ENCODE measurements at regions not wholly inside any gene's neighbourhood (a gene's known extent, or its start where the extent isn't known, plus 50 kb on each side); places are given as distances from the start of the nearest gene placed in this dataset.

- H3K36me3 ChIP-seq (ENCODE audit: insufficient read depth, low read length), result no peaks in the 10 kb centered on the region
- H3K4me3 ChIP-seq (ENCODE audit: low read depth, low read length, poor library complexity, severe bottlenecking), result no peak overlapping the region
- H3K79me2 ChIP-seq (ENCODE audit: insufficient read depth, low read depth, low read length), result no peaks in the 10 kb centered on the region
- H3K4me2 ChIP-seq (ENCODE audit: low read length), result no peak overlapping the region
- no peaks in the 10 kb centered on the region for H3K9me3 ChIP-seq (ENCODE audit: low read length)
- H2AFZ ChIP-seq (ENCODE audit: low read length), result no peak overlapping the region
- no peaks in the 10 kb centered on the region for H3K9me2 ChIP-seq (ENCODE audit: insufficient read depth, low read length)
- DNase-seq (ENCODE audit: low spot score), result no peak
- no TSS peak for BruUV-seq (replicated peaks)
- ChIA-PET POLR2A (interaction anchor here (1.1 to 1.3 kb wide), 3 partner anchors 8 to 44 kb away, joined by 3 read pairs; no protein-coding TSS in a partner anchor), CTCF (ENCODE audit: unreplicated experiment) (no interaction called here)
- no peak overlapping the region for H3K27ac ChIP-seq (ENCODE audit: low read depth, low read length, poor library complexity, severe bottlenecking)
- H3K4me1 ChIP-seq (ENCODE audit: insufficient read depth, low read length, poor library complexity, severe bottlenecking), result no peaks in the 10 kb centered on the region
- H4K20me1 ChIP-seq (ENCODE audit: insufficient read depth, low read length), result no peaks in the 10 kb centered on the region
- intact Hi-C loops (cut with micrococcal nuclease; ENCODE audit: unreplicated experiment), result no loop called here
- no peak for TF ChIP-seq EZH2phosphoT487 (IDR thresholded peaks at IDR 0.05; ENCODE audit: borderline replicate concordance, low read depth, low read length)
- TF ChIP-seq CTCF (conservative IDR thresholded peaks at IDR 0.05; ENCODE audit: low read length), result no peak
Observed at GRCh38 chr4:42712854-42713253, 55.9 kb upstream of the ATP8A1 start.

DNA sequence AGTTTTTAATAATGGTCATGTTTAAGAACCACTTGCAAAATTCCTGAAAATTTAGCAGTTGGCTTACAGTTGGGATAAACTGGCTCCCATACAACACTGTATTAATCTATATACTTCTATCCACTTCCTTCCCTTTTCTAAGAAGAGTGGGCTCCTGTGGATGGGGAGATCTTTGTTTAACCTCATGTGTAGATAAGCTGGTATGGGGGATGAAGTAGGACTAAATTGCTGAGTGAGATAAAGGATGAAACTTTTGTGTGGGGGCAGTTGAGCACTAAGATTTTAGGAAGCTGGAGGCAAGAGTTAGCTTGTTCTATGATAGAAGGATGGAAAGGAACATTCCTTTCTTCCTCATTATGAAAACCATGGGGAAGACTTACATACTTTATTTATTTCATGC, 54.6 kb upstream of the ATP8A1 start:
- no TSS peak for BruUV-seq (replicated peaks)
- Histone ChIP-seq H3K4me3 (ENCODE audit: low read depth, low read length, poor library complexity, severe bottlenecking) (no peak overlapping the region), H3K4me2 (ENCODE audit: low read length) (no peak overlapping the region), H3K9me3 (ENCODE audit: low read length) (no peaks in the 10 kb centered on the region), H3K27ac (ENCODE audit: low read depth, low read length, poor library complexity, severe bottlenecking) (no peak overlapping the region), H3K79me2 (ENCODE audit: insufficient read depth, low read depth, low read length) (no peaks in the 10 kb centered on the region), H3K36me3 (ENCODE audit: insufficient read depth, low read length) (no peaks in the 10 kb centered on the region), H3K9me2 (ENCODE audit: insufficient read depth, low read length) (no peaks in the 10 kb centered on the region), H3K4me1 (ENCODE audit: insufficient read depth, low read length, poor library complexity, severe bottlenecking) (no peaks in the 10 kb centered on the region), H4K20me1 (ENCODE audit: insufficient read depth, low read length) (no peaks in the 10 kb centered on the region), H2AFZ (ENCODE audit: low read length) (no peak overlapping the region)
- TF ChIP-seq CTCF (conservative IDR thresholded peaks at IDR 0.05; ENCODE audit: low read length) (no peak), EZH2phosphoT487 (IDR thresholded peaks at IDR 0.05; ENCODE audit: borderline replicate concordance, low read depth, low read length) (no peak)
- no peak for DNase-seq (ENCODE audit: low spot score)
- CTCF ChIA-PET (ENCODE audit: unreplicated experiment), result no interaction called here
- POLR2A ChIA-PET, result interaction anchor here (0.9 to 1.2 kb wide), 2 partner anchors 26 to 611 kb away, joined by 3 read pairs; no protein-coding TSS in a partner anchor
- intact Hi-C loops (cut with micrococcal nuclease; ENCODE audit: unreplicated experiment), result no loop called here

GRCh38 chr4:42710761-42711160, 53.9 kb upstream of the ATP8A1 start:
- Histone ChIP-seq H3K4me1 (ENCODE audit: insufficient read depth, low read length, poor library complexity, severe bottlenecking) (no peaks in the 10 kb centered on the region), H2AFZ (ENCODE audit: low read length) (no peak overlapping the region), H3K9me3 (ENCODE audit: low read length) (no peaks in the 10 kb centered on the region), H3K79me2 (ENCODE audit: insufficient read depth, low read depth, low read length) (no peaks in the 10 kb centered on the region), H3K4me2 (ENCODE audit: low read length) (no peak overlapping the region), H3K9me2 (ENCODE audit: insufficient read depth, low read length) (no peaks in the 10 kb centered on the region), H3K4me3 (ENCODE audit: low read depth, low read length, poor library complexity, severe bottlenecking) (no peak overlapping the region), H4K20me1 (ENCODE audit: insufficient read depth, low read length) (no peaks in the 10 kb centered on the region), H3K36me3 (ENCODE audit: insufficient read depth, low read length) (no peaks in the 10 kb centered on the region), H3K27ac (ENCODE audit: low read depth, low read length, poor library complexity, severe bottlenecking) (no peak overlapping the region)
- TF ChIP-seq CTCF (conservative IDR thresholded peaks at IDR 0.05; ENCODE audit: low read length) (no peak), EZH2phosphoT487 (IDR thresholded peaks at IDR 0.05; ENCODE audit: borderline replicate concordance, low read depth, low read length) (no peak)
- DNase-seq (ENCODE audit: low spot score), result no peak
- intact Hi-C loops (cut with micrococcal nuclease; ENCODE audit: unreplicated experiment), result no loop called here
- POLR2A ChIA-PET, result interaction anchor here (0.6 to 1.3 kb wide), 6 partner anchors 25 to 610 kb away, joined by 3 to 6 read pairs (median 3); partner anchors contain the start of gene ATP8A1
- CTCF ChIA-PET (ENCODE audit: unreplicated experiment), result no interaction called here
- no TSS peak for BruUV-seq (replicated peaks)
